HepG2 (cell line): ENCODE measurements at regions not wholly inside any gene's neighbourhood (a gene's known extent, or its start where the extent isn't known, plus 50 kb on each side); places are given as distances from the start of the nearest gene placed in this dataset.

Experiments
- ATAC-seq: fragments of 200-7000 bp; cut with Tn5 transposase; 3 replicates; pipeline ENCODE4 v1.9.1; 2020; ENCODE audit warnings: mild to moderate bottlenecking, moderate library complexity
- BruUV-seq: library from RNA; stranded (reverse); fragments of 400-500 nt; replicated peaks from 2 replicates; lab custom pipeline; 2021; lab: Mats Ljungman, UMichigan
- CTCF ChIA-PET: fragments of 300-600 bp; formaldehyde crosslinking; extraction: SDS; loops from one replicate; lab custom pipeline; 2021; ENCODE audit warnings: low total read pairs, inconsistent platforms, low intra/inter-chr PET ratio; lab: Yijun Ruan, JAX
- POLR2A ChIA-PET: fragments of 350-600 bp; sonication (Branson Sonifier 250); formaldehyde crosslinking; loops from one replicate; lab custom pipeline; 2020; ENCODE audit warnings: antibody characterized with exemption, inconsistent platforms; lab: Yijun Ruan, JAX
- DNase-seq: peaks from one replicate; pipeline ENCODE4 v3.0.0-alpha.2; 2015; ENCODE audit warnings: low spot score
- FAIRE-seq: peaks from 3 replicates; lab custom pipeline; 2011; peaks lifted over from hg19 to GRCh38; lab: Jason Lieb, UNC
- H2AFZ ChIP-seq: one replicate; pipeline ENCODE4 v1.6.1; 2011; ENCODE audit warnings: low read length, inconsistent platforms
- H3K27ac ChIP-seq: fragments of 300-600 bp; 3 replicates; pipeline ENCODE4 v1.8.0; 2011; ENCODE audit warnings: mixed run types, mild to moderate bottlenecking, mixed read lengths, low read length, inconsistent platforms; ENCODE audit not compliant: insufficient read depth; ENCODE audit errors: extremely low read length
- H3K27me3 ChIP-seq, 2 experiments: fragments of 200-600 bp in 1 of 2; 2 replicates in 1 of 2; 3 replicates in 1 of 2; pipeline versions ENCODE4 v1.6.0 to v1.8.0; 2011; ENCODE audit warnings: low read length in 2 of 2, mild to moderate bottlenecking in 2 of 2, moderate library complexity in 2 of 2, inconsistent platforms in 1 of 2; ENCODE audit not compliant: insufficient read depth in 2 of 2, control insufficient read depth in 1 of 2
- H3K36me3 ChIP-seq, 2 experiments: fragments of 200-600 bp in 1 of 2; replicated peaks in 1 of 2; 2 replicates in 1 of 2; 3 replicates in 1 of 2; pipeline versions ENCODE4 v1.5.1 to v1.8.0; 2011; ENCODE audit warnings: low read length in 2 of 2, inconsistent platforms in 1 of 2; ENCODE audit not compliant: insufficient read depth in 2 of 2, control insufficient read depth in 1 of 2
- H3K4me1 ChIP-seq: 2 replicates; pipeline ENCODE4 v1.5.1; 2012; ENCODE audit warnings: low read length, inconsistent platforms; ENCODE audit not compliant: insufficient read depth
- H3K4me2 ChIP-seq: 2 replicates; pipeline ENCODE4 v1.6.0; 2011; ENCODE audit warnings: low read depth, low read length, inconsistent platforms
- H3K4me3 ChIP-seq, 3 experiments: fragments of 200-600 bp in 1 of 3; sonication (generic), shearing (Covaris generic) in 1 of 3; replicated peaks in 1 of 3; 2 replicates each; pipeline ENCODE4 v1.5.1; 2011 to 2016; ENCODE audit warnings: low read length in 3 of 3, inconsistent platforms in 2 of 3, low read depth in 2 of 3, mild to moderate bottlenecking in 2 of 3, control low read depth in 1 of 3, mixed read lengths in 1 of 3; ENCODE audit not compliant: insufficient read depth in 1 of 3
- H3K79me2 ChIP-seq: one replicate; pipeline ENCODE4 v1.6.1; 2011; ENCODE audit warnings: low read length, inconsistent platforms; ENCODE audit not compliant: insufficient read depth
- H3K9ac ChIP-seq: 2 replicates; pipeline ENCODE4 v1.6.0; 2011; ENCODE audit warnings: mild to moderate bottlenecking, low read depth, low read length, inconsistent platforms; ENCODE audit not compliant: insufficient read depth
- H3K9me3 ChIP-seq: 2 replicates; pipeline ENCODE4 v1.5.1; 2012; ENCODE audit warnings: mild to moderate bottlenecking, low read length
- H4K20me1 ChIP-seq: 2 replicates; pipeline ENCODE4 v1.6.0; 2011; ENCODE audit warnings: inconsistent platforms, mild to moderate bottlenecking, low read length, moderate library complexity; ENCODE audit not compliant: insufficient read depth
- AKNA ChIP-seq: sonication (generic); formaldehyde crosslinking; IDR thresholded peaks from 2 replicates; pipeline ENCODE4 v1.4.0; 2020; ENCODE audit warnings: missing genetic modification reagents, borderline replicate concordance
- ETV5 ChIP-seq: IDR thresholded peaks from 2 replicates; pipeline ENCODE4 v1.6.1; 2018; ENCODE audit warnings: missing biosample characterization, missing genetic modification reagents, inconsistent platforms, borderline replicate concordance
- FUBP1 ChIP-seq: sonication (generic); formaldehyde crosslinking; IDR thresholded peaks from 2 replicates; pipeline ENCODE4 v1.5.1; 2020; ENCODE audit warnings: missing genetic modification reagents, mild to moderate bottlenecking, borderline replicate concordance
- LRRFIP1 ChIP-seq: sonication (generic); formaldehyde crosslinking; conservative IDR thresholded peaks from 2 replicates; pipeline ENCODE4 v1.4.0; 2020; ENCODE audit warnings: missing genetic modification reagents
- MBD4 ChIP-seq: IDR thresholded peaks from 2 replicates; pipeline ENCODE4 v1.6.1; 2012; ENCODE audit warnings: low read length, inconsistent platforms, borderline replicate concordance
- MED1 ChIP-seq: sonication (generic); formaldehyde crosslinking; IDR thresholded peaks from 2 replicates; pipeline ENCODE4 v1.4.0; 2020; ENCODE audit warnings: missing genetic modification reagents
- RBM22 ChIP-seq: fragments of 200-400 bp; formaldehyde crosslinking; optimal IDR thresholded peaks from 2 replicates; pipeline ENCODE3; 2017; ENCODE audit warnings: mild to moderate bottlenecking, low read length, moderate library complexity
- SETDB1 ChIP-seq: sonication (generic); formaldehyde crosslinking; IDR thresholded peaks from 2 replicates; pipeline ENCODE4 v1.5.1; 2020; ENCODE audit warnings: missing genetic modification reagents, mild to moderate bottlenecking, borderline replicate concordance
- SOX5 ChIP-seq: IDR thresholded peaks from 2 replicates; pipeline ENCODE4 v1.6.1; 2016; ENCODE audit warnings: borderline replicate concordance
- SRSF1 ChIP-seq: fragments of 200-400 bp; formaldehyde crosslinking; optimal IDR thresholded peaks from 2 replicates; pipeline ENCODE3; 2017; ENCODE audit warnings: mild to moderate bottlenecking, low read depth, low read length, moderate library complexity
- ZBTB20 ChIP-seq: sonication (generic); formaldehyde crosslinking; IDR thresholded peaks from 2 replicates; pipeline ENCODE4 v1.8.1; 2023; ENCODE audit warnings: missing genetic modification reagents, low read depth, mild to moderate bottlenecking, borderline replicate concordance
- ZBTB3 ChIP-seq: sonication (generic); formaldehyde crosslinking; IDR thresholded peaks from 2 replicates; pipeline ENCODE4 v1.4.0; 2020; ENCODE audit warnings: low read depth, mild to moderate bottlenecking, moderate library complexity, missing genetic modification reagents, borderline replicate concordance
- ZNF230 ChIP-seq: sonication (generic); formaldehyde crosslinking; IDR thresholded peaks from 2 replicates; pipeline ENCODE4 v1.4.0; 2020; ENCODE audit warnings: mild to moderate bottlenecking, missing genetic modification reagents
- ZNF335 ChIP-seq: sonication (generic); formaldehyde crosslinking; IDR thresholded peaks from 2 replicates; pipeline ENCODE4 v1.4.0; 2020; ENCODE audit warnings: missing genetic modification reagents
- ZNF569 ChIP-seq: sonication (generic); formaldehyde crosslinking; IDR thresholded peaks from 2 replicates; pipeline ENCODE4 v1.5.0; 2020; ENCODE audit warnings: mild to moderate bottlenecking, missing genetic modification reagents, moderate library complexity, borderline replicate concordance
- ZNF749 ChIP-seq: sonication (generic); formaldehyde crosslinking; IDR thresholded peaks from 2 replicates; pipeline ENCODE4 v1.8.0; 2022; ENCODE audit warnings: mild to moderate bottlenecking, missing genetic modification reagents, moderate library complexity, borderline replicate concordance
- WGBS: methylation state at CpG from one replicate; pipeline ENCODE4 v1.1.6; 2017; ENCODE audit warnings: low lambda C conversion rate; 5-methylcytosine and 5-hydroxymethylcytosine counted together
- in situ Hi-C: cut with HindIII; loops from 2 replicates; pipeline ENCODE4 v1.10.0; 2017; ENCODE audit warnings: low pct_unique_long_range_greater_than_20kb; ENCODE audit not compliant: extremely low pct_ligation_motif_present
- intact Hi-C: fragments of 100-400 bp; cut with micrococcal nuclease; formaldehyde crosslinking; loops from one replicate; pipeline ENCODE4 v1.10.0; 2022; ENCODE audit not compliant: unreplicated experiment

- ChIA-PET POLR2A (no interaction called here), CTCF (no interaction called here)
- no peaks in the 10 kb centered on the region for H3K4me1 ChIP-seq
- intact Hi-C loops (no loop called here), in situ Hi-C loops (no loop called here)
- no peak overlapping the region for H3K4me2 ChIP-seq
- H4K20me1 ChIP-seq: no peaks in the 10 kb centered on the region
- BruUV-seq: no TSS peak
- no peak overlapping the region for H3K9ac ChIP-seq
- H3K36me3 ChIP-seq: no peaks in the 10 kb centered on the region
- H3K27ac ChIP-seq: no peak overlapping the region
- no peaks in the 10 kb centered on the region for H3K79me2 ChIP-seq
- H2AFZ ChIP-seq: no peak overlapping the region
- H3K27me3 ChIP-seq: 0 out of 5 replicates have a peak, but pooled peaks cover 0 to 4% of the 10 kb centered on the region in 2 experiments
- ATAC-seq: no peak
- H3K9me3 ChIP-seq: no peaks in the 10 kb centered on the region
- H3K4me3 ChIP-seq: no peak overlapping the region
- DNase-seq: no peak
- no peak for FAIRE-seq
- WGBS: 36% methylated on average over 4 of the region's 4 CpGs
- TF ChIP-seq MED1 (CRISPR knock-in tag) (no peak), SRSF1 (no peak), SETDB1 (CRISPR knock-in tag) (no peak), ZBTB20 (CRISPR knock-in tag) (no peak), MBD4 (no peak), ZNF230 (CRISPR knock-in tag) (no peak), FUBP1 (CRISPR knock-in tag) (no peak), SOX5 (no peak), ETV5 (CRISPR knock-in tag) (no peak), AKNA (CRISPR knock-in tag) (no peak), RBM22 (no peak), ZNF335 (no peak), LRRFIP1 (no peak), ZNF569 (no peak), ZNF749 (no peak), ZBTB3 (CRISPR knock-in tag) (no peak)
Observed at GRCh38 chr10:76774987-76775603, 862.5 kb downstream of the KCNMA1 start.
